ENCODE measurements at regions not wholly inside any gene's neighbourhood (a gene's known extent, or its start where the extent isn't known, plus 50 kb on each side); places are given as distances from the start of the nearest gene placed in this dataset.

DNA sequence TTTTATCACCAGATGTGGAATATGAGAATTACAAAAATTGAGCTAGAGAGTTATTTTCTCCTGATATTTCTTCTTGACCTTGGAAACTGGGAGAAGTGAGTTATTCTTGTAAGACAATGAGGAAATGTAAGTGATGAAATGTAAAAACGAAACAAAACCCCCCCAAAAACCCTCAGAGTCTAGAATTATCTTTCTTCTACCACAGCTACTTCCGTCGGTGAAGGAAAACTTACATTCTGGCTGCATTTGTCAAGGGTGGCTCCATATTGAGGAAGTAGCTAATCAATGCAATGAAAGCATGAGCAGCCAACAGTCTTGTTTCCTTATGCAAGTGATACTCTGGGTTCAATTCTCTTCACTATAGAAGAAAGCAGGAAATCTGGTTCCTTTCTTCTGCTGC, 661.7 kb upstream of the CITED2 start:
- BruUV-seq (replicated peaks) = no TSS peak
- ChIA-PET CTCF (ENCODE audit: low intra/inter-chr PET ratio) (no interaction called here), POLR2A (interaction anchor here (0.7 to 1.5 kb wide), 2 partner anchors 16 to 20 kb away, joined by 3 read pairs; no protein-coding TSS in a partner anchor)

More for the DNA sequence above, 661.7 kb upstream of the CITED2 start:
- intact Hi-C loops (cut with micrococcal nuclease) = loop anchor here (10.0 kb wide), 1 partner anchor 889 kb away; no protein-coding TSS in a partner anchor
- H3K4me3 ChIP-seq = no peak overlapping the region
- no peak overlapping the region for H2AFZ ChIP-seq (ENCODE audit: low read depth, low read length)
- ATAC-seq (no peak), FAIRE-seq (no peak), DNase-seq (ENCODE audit: extremely low read depth in 1 of 4, low spot score in 3 of 4) (no peak)
- WGBS (ENCODE audit: insufficient coverage, low coverage, missing lambda C conversion rate) = 8% methylated on average over 3 of the region's 3 CpGs
- no peaks in the 10 kb centered on the region for H3K27me3 ChIP-seq (ENCODE audit: control insufficient read depth in 2 of 2, insufficient read depth in 2 of 2, low read length in 2 of 2)
- H3K27ac ChIP-seq (ENCODE audit: extremely low read depth, low read depth, low read length) = no peak overlapping the region
- no peaks in the 10 kb centered on the region for H4K20me1 ChIP-seq (replicated peaks; ENCODE audit: control insufficient read depth, insufficient read depth, low read length)
- TF ChIP-seq ERF (CRISPR knock-in tag; IDR thresholded peaks at IDR 0.05) (no peak), NCOR1 (IDR thresholded peaks at IDR 0.05) (no peak), RERE (CRISPR knock-in tag; IDR thresholded peaks at IDR 0.05; ENCODE audit: borderline replicate concordance) (no peak), ZNF134 (CRISPR knock-in tag; conservative IDR thresholded peaks at IDR 0.05) (no peak), CEBPG (CRISPR knock-in tag; IDR thresholded peaks at IDR 0.05) (no peak), CEBPG (tag; conservative IDR thresholded peaks at IDR 0.05 in 1 of 2, IDR thresholded peaks at IDR 0.05 in 1 of 2) (no peak), SRSF9 (IDR thresholded peaks at IDR 0.05; ENCODE audit: borderline replicate concordance, low read depth, low read length) (no peak), TCF7 (IDR thresholded peaks at IDR 0.05; ENCODE audit: borderline replicate concordance) (no peak)
- in situ Hi-C loops (cut with MboI) = no loop called here
- H3K36me3 ChIP-seq (ENCODE audit: control insufficient read depth, insufficient read depth, low read length) = no peaks in the 10 kb centered on the region
- H3K4me2 ChIP-seq (ENCODE audit: insufficient read depth, low read length) = no peak overlapping the region
- no peaks in the 10 kb centered on the region for H3K79me2 ChIP-seq (ENCODE audit: control insufficient read depth, insufficient read depth, low read length)
- H3K9me1 ChIP-seq (ENCODE audit: control insufficient read depth, insufficient read depth, low read length) = no peaks in the 10 kb centered on the region
- H3K9ac ChIP-seq (ENCODE audit: insufficient read depth in 1 of 2, low read depth in 2 of 2, low read length in 2 of 2) = no peak overlapping the region
- no peaks in the 10 kb centered on the region for H3K9me3 ChIP-seq (replicated peaks; ENCODE audit: control insufficient read depth, insufficient read depth, low read depth, low read length)
- H3K4me1 ChIP-seq (replicated peaks in 1 of 2; ENCODE audit: control insufficient read depth in 2 of 2, insufficient read depth in 2 of 2, low read length in 2 of 2) = no peaks in the 10 kb centered on the region

Measured in K562 (cell line).